B cell (primary cell): ENCODE measurements at regions not wholly inside any gene's neighbourhood (a gene's known extent, or its start where the extent isn't known, plus 50 kb on each side); places are given as distances from the start of the nearest gene placed in this dataset.

Experiments used
- ATAC-seq: fragments of 200-7000 bp; cut with Tn5 transposase; one replicate; pipeline ENCODE4 v1.10.0; 2021; ENCODE audit warnings: low read depth, mild to moderate bottlenecking, moderate number of reproducible peaks, moderate library complexity
- CTCF ChIA-PET: fragments of 350-600 bp; sonication (Branson Sonifier 250); formaldehyde crosslinking; loops from one replicate; lab custom pipeline; 2021; ENCODE audit warnings: antibody characterized with exemption, inconsistent platforms; lab: Charles Lee
- POLR2A ChIA-PET: fragments of 350-600 bp; sonication (Branson Sonifier 250); formaldehyde crosslinking; loops from one replicate; lab custom pipeline; 2021; ENCODE audit warnings: antibody characterized with exemption; lab: Charles Lee
- DNase-seq: peaks from one replicate; pipeline ENCODE4 v3.0.0; 2013
- H2AFZ ChIP-seq: 2 replicates; pipeline ENCODE4 v1.6.1; 2012; ENCODE audit warnings: mild to moderate bottlenecking, low read depth, low read length; ENCODE audit not compliant: insufficient read depth, poor library complexity, severe bottlenecking
- H3K27ac ChIP-seq, 2 donors: 1 replicate in 1 of 2; 2 replicates in 1 of 2; pipeline ENCODE4 v1.5.1; 2012 to 2013; ENCODE audit warnings: low read length in 2 of 2, mild to moderate bottlenecking in 2 of 2, moderate library complexity in 1 of 2
- H3K27me3 ChIP-seq, 4 experiments: fragments of 200-600 bp in 1 of 4; sonication (generic) in 1 of 4; replicated peaks in 1 of 4; 1 replicate in 2 of 4; 2 replicates in 2 of 4; pipeline versions ENCODE4 v1.6.1 to v1.7.0; 2013 to 2016; ENCODE audit warnings: low read length in 3 of 4, mild to moderate bottlenecking in 2 of 4, mixed read lengths in 1 of 4, moderate library complexity in 1 of 4; ENCODE audit not compliant: insufficient read depth in 4 of 4, control insufficient read depth in 3 of 4; ENCODE audit errors: control extremely low read depth in 1 of 4
- H3K36me3 ChIP-seq, 2 experiments: replicated peaks in 1 of 2; 1 replicate in 1 of 2; 2 replicates in 1 of 2; pipeline versions ENCODE4 v1.6.1 to v1.7.1; 2013; ENCODE audit warnings: low read length in 1 of 2; ENCODE audit not compliant: insufficient read depth in 2 of 2, control insufficient read depth in 1 of 2; ENCODE audit errors: control extremely low read depth in 1 of 2, extremely low read depth in 1 of 2
- H3K4me1 ChIP-seq, 2 donors: fragments of 200-600 bp in 1 of 2; sonication (generic) in 1 of 2; 1 replicate in 1 of 2; 2 replicates in 1 of 2; pipeline versions ENCODE4 v1.5.1 to v1.6.1; 2013 to 2017; ENCODE audit warnings: low read length in 2 of 2; ENCODE audit not compliant: control insufficient read depth in 2 of 2, insufficient read depth in 2 of 2
- H3K4me2 ChIP-seq: replicated peaks from 2 replicates; pipeline ENCODE3; 2012; ENCODE audit warnings: mild to moderate bottlenecking, low read depth, low read length; ENCODE audit not compliant: poor library complexity, severe bottlenecking
- H3K4me3 ChIP-seq, 5 experiments: fragments of 200-600 bp in 1 of 5; sonication (generic) in 1 of 5; 1 replicate in 3 of 5; 2 replicates in 2 of 5; pipeline versions ENCODE4 v1.5.1 to v1.7.0; 2011 to 2016; ENCODE audit warnings: low read length in 4 of 5, mild to moderate bottlenecking in 4 of 5, low read depth in 2 of 5, control low read depth in 1 of 5, moderate library complexity in 1 of 5; ENCODE audit not compliant: insufficient read depth in 1 of 5; ENCODE audit errors: control extremely low read depth in 1 of 5, extremely low read depth in 1 of 5
- H3K79me2 ChIP-seq: fragments of 200-600 bp; sonication (generic); one replicate; pipeline ENCODE4 v1.6.0; 2016; ENCODE audit warnings: low read length; ENCODE audit not compliant: control insufficient read depth, insufficient read depth
- H3K9ac ChIP-seq: fragments of 200-600 bp; sonication (generic); 2 replicates; pipeline ENCODE4 v1.6.1; 2017; ENCODE audit warnings: mild to moderate bottlenecking, low read length, moderate library complexity
- H3K9me3 ChIP-seq, 3 donors: one replicate each; pipeline versions ENCODE4 v1.6.1 to v1.7.1; 2013; ENCODE audit warnings: low read length in 2 of 3; ENCODE audit not compliant: control insufficient read depth in 2 of 3, insufficient read depth in 1 of 3; ENCODE audit errors: control extremely low read depth in 1 of 3
- H4K20me1 ChIP-seq: 2 replicates; pipeline ENCODE4 v1.6.0; 2012; ENCODE audit warnings: mild to moderate bottlenecking, low read length; ENCODE audit not compliant: insufficient read depth, control insufficient read depth, poor library complexity, severe bottlenecking
- H3K27ac Mint-ChIP-seq: one replicate; pipeline ENCODE4 v1.8.0; 2021; ENCODE audit warnings: mixed read lengths
- H3K27me3 Mint-ChIP-seq: one replicate; pipeline ENCODE4 v1.8.0; 2021; ENCODE audit warnings: mixed read lengths
- H3K4me1 Mint-ChIP-seq: one replicate; pipeline ENCODE4 v1.8.0; 2021; ENCODE audit warnings: mixed read lengths
- H3K4me3 Mint-ChIP-seq: one replicate; pipeline ENCODE4 v1.8.0; 2021; ENCODE audit warnings: mixed read lengths
- H3K9me3 Mint-ChIP-seq: one replicate; pipeline ENCODE4 v1.8.0; 2022; ENCODE audit warnings: mixed read lengths; ENCODE audit not compliant: insufficient read depth
- EZH2 ChIP-seq: IDR thresholded peaks from 2 replicates; pipeline ENCODE4 v1.6.1; 2012; ENCODE audit warnings: borderline replicate concordance, low read depth, mild to moderate bottlenecking, moderate library complexity, low read length; ENCODE audit not compliant: insufficient read depth, poor library complexity, severe bottlenecking
- WGBS: methylation state at CpG from one replicate; pipeline ENCODE4 v1.1.5; 2013; ENCODE audit warnings: missing lambda C conversion rate; ENCODE audit not compliant: insufficient coverage; 5-methylcytosine and 5-hydroxymethylcytosine counted together
- intact Hi-C: fragments of 100-400 bp; cut with micrococcal nuclease; formaldehyde crosslinking; loops from one replicate; pipeline ENCODE4 v1.10.0; 2022
- TF ChIP-seq, protein P1 (sequence below): fragments of 200-600 bp; IDR thresholded peaks from one replicate; pipeline ENCODE4 v1.8.0; 2022; ENCODE audit warnings: antibody characterized with exemption, mild to moderate bottlenecking

DNA sequence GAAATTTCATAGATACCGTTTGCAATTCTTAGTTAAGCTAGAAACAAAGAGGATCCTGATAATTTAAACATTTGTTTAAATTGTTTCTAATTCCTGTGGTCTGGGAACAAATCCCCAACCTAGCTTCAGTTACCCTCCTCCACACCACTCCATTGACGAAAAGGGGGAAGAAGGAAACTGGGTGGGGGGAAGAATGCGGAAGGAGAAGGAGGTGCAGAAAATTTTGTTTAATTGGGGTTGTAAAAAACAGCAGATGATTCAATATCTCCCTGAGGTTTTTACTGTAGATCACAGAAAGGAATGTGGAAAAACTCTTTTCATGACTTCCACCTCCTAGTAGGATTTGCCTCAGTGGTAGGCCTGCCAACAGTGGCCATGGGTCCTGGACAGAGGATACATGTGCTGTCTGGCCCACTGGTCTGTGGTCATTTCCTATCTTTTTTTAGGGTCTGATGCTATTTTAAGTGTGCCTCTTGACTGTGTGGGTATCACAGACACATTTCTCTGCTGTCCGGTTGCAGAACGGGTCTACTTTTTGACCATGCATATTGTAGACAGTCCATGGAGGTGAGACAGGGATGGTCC, 122.9 kb upstream of the PCED1B start:
- no peak overlapping the region for H3K27ac Mint-ChIP-seq
- ATAC-seq = no peak
- peaks cover 33% of the 10 kb centered on the region for H3K27me3 Mint-ChIP-seq

DNA sequence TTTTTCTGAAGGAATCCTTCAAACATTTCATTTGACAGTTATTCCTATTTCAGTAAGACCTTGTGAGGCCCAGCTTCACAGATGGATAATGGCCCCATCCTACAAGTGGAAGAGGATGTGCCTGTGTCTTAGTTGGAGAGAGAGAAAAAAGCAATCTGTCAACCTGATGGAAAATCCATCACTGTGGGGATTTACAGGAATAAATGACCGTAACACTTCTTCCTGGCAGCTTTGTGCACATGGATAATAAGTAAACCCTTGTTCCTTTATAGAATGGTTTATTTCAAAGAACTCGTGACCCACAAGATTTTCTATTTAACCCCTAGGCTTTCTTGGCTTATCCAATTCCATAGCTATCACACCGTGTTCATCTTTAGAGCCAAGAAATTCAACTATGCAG, 121.4 kb upstream of the PCED1B start:
- no peaks in the 10 kb centered on the region for H3K27me3 ChIP-seq
- no peak overlapping the region for H3K4me3 Mint-ChIP-seq
- no peaks in the 10 kb centered on the region for H3K4me1 Mint-ChIP-seq
- no peaks in the 10 kb centered on the region for H4K20me1 ChIP-seq
- no peaks in the 10 kb centered on the region for H3K9me3 ChIP-seq
- no peaks in the 10 kb centered on the region for H3K36me3 ChIP-seq
- ChIA-PET CTCF (no interaction called here), POLR2A (no interaction called here)
- TF ChIP-seq, protein P1, sequence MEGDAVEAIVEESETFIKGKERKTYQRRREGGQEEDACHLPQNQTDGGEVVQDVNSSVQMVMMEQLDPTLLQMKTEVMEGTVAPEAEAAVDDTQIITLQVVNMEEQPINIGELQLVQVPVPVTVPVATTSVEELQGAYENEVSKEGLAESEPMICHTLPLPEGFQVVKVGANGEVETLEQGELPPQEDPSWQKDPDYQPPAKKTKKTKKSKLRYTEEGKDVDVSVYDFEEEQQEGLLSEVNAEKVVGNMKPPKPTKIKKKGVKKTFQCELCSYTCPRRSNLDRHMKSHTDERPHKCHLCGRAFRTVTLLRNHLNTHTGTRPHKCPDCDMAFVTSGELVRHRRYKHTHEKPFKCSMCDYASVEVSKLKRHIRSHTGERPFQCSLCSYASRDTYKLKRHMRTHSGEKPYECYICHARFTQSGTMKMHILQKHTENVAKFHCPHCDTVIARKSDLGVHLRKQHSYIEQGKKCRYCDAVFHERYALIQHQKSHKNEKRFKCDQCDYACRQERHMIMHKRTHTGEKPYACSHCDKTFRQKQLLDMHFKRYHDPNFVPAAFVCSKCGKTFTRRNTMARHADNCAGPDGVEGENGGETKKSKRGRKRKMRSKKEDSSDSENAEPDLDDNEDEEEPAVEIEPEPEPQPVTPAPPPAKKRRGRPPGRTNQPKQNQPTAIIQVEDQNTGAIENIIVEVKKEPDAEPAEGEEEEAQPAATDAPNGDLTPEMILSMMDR = no peak
- TF ChIP-seq EZH2 = no peak
- H3K27ac ChIP-seq = no peak overlapping the region
- no peaks in the 10 kb centered on the region for H3K4me1 ChIP-seq
- intact Hi-C loops = no loop called here
- H3K9ac ChIP-seq = no peak overlapping the region
- peaks cover 29% of the 10 kb centered on the region for H3K27me3 Mint-ChIP-seq
- no peak overlapping the region for H2AFZ ChIP-seq
- H3K4me3 ChIP-seq = no peak overlapping the region
- no peak overlapping the region for H3K27ac Mint-ChIP-seq
- no CpG with 5 or more reads among the region's 3 CpGs for WGBS
- no peak overlapping the region for H3K4me2 ChIP-seq
- H3K79me2 ChIP-seq = no peaks in the 10 kb centered on the region
- ATAC-seq = no peak
- no peaks in the 10 kb centered on the region for H3K9me3 Mint-ChIP-seq
- DNase-seq = no peak

More for the DNA sequence above, 122.9 kb upstream of the PCED1B start:
- H3K9me3 ChIP-seq = no peaks in the 10 kb centered on the region
- POLR2A ChIA-PET = no interaction called here
- no peak overlapping the region for H3K27ac ChIP-seq
- no peaks in the 10 kb centered on the region for H4K20me1 ChIP-seq
- H3K9ac ChIP-seq = no peak overlapping the region
- no peaks in the 10 kb centered on the region for H3K27me3 ChIP-seq
- no peak for DNase-seq
- H3K4me3 Mint-ChIP-seq = no peak overlapping the region
- no peak for TF ChIP-seq EZH2
- TF ChIP-seq, protein P1 = no peak
- CTCF ChIA-PET = no interaction called here
- no peaks in the 10 kb centered on the region for H3K9me3 Mint-ChIP-seq
- H3K36me3 ChIP-seq = no peaks in the 10 kb centered on the region
- intact Hi-C loops = no loop called here
- no peaks in the 10 kb centered on the region for H3K4me1 ChIP-seq
- H3K4me3 ChIP-seq = no peak overlapping the region
- H3K79me2 ChIP-seq = no peaks in the 10 kb centered on the region
- no peak overlapping the region for H2AFZ ChIP-seq
- 44% methylated on average over 2 of the region's 5 CpGs for WGBS
- H3K4me1 Mint-ChIP-seq = no peaks in the 10 kb centered on the region
- H3K4me2 ChIP-seq = no peak overlapping the region
